GM23338 (cell line): ENCODE measurements at regions not wholly inside any gene's neighbourhood (a gene's known extent, or its start where the extent isn't known, plus 50 kb on each side); places are given as distances from the start of the nearest gene placed in this dataset.

Source experiments
- ATAC-seq: fragments of 200-7000 bp; cut with Tn5 transposase; 3 replicates; pipeline ENCODE4 v1.9.1; 2020
- DNase-seq: peaks from one replicate; pipeline ENCODE4 v3.0.0-alpha.2; 2015; ENCODE audit warnings: low spot score
- H2AFZ ChIP-seq: fragments of 200-600 bp; sonication (generic); 2 replicates; pipeline ENCODE4 v1.8.0; 2016; ENCODE audit warnings: antibody characterized with exemption, mild to moderate bottlenecking, moderate library complexity
- H3F3A ChIP-seq: fragments of 200-600 bp; sonication (generic); replicated peaks from 2 replicates; pipeline ENCODE4 v1.8.0; 2017; ENCODE audit warnings: antibody characterized with exemption, mixed run types, low read depth
- H3K27ac ChIP-seq: fragments of 200-600 bp; sonication (generic); 2 replicates; pipeline ENCODE4 v1.6.1; 2016; ENCODE audit warnings: low read depth
- H3K27me3 ChIP-seq: fragments of 200-600 bp; sonication (generic); 2 replicates; pipeline ENCODE4 v1.8.0; 2016; ENCODE audit warnings: mild to moderate bottlenecking, mixed run types, moderate library complexity; ENCODE audit not compliant: insufficient read depth
- H3K36me3 ChIP-seq: fragments of 200-600 bp; sonication (generic); 2 replicates; pipeline ENCODE4 v1.8.0; 2016; ENCODE audit warnings: mild to moderate bottlenecking; ENCODE audit not compliant: insufficient read depth
- H3K4me1 ChIP-seq: fragments of 200-600 bp; sonication (generic); 2 replicates; pipeline ENCODE4 v1.8.0; 2016; ENCODE audit warnings: mild to moderate bottlenecking, moderate library complexity; ENCODE audit not compliant: insufficient read depth
- H3K4me2 ChIP-seq: fragments of 200-600 bp; sonication (generic); 2 replicates; pipeline ENCODE4 v1.7.1; 2017; ENCODE audit warnings: mixed run types
- H3K4me3 ChIP-seq: fragments of 200-600 bp; sonication (generic); 2 replicates; pipeline ENCODE4 v1.6.1; 2016; ENCODE audit warnings: mixed run types
- H3K79me2 ChIP-seq: fragments of 200-600 bp; sonication (generic); replicated peaks from 2 replicates; pipeline ENCODE4 v1.8.0; 2017; ENCODE audit warnings: mild to moderate bottlenecking; ENCODE audit not compliant: insufficient read depth
- H3K9me2 ChIP-seq: fragments of 200-600 bp; sonication (generic); 2 replicates; pipeline ENCODE4 v1.8.0; 2017; ENCODE audit not compliant: insufficient read depth
- H4K20me1 ChIP-seq: fragments of 200-600 bp; sonication (generic); replicated peaks from 2 replicates; pipeline ENCODE4 v1.8.0; 2017; ENCODE audit warnings: mild to moderate bottlenecking; ENCODE audit not compliant: insufficient read depth
- H3K27ac Mint-ChIP-seq: 2 replicates; pipeline ENCODE4 v1.8.0; 2020; ENCODE audit warnings: inconsistent platforms, mild to moderate bottlenecking, moderate library complexity, mixed read lengths
- H3K27me3 Mint-ChIP-seq: 3 replicates; pipeline ENCODE4 v1.8.0; 2022; ENCODE audit warnings: low read depth, mild to moderate bottlenecking, moderate library complexity, mixed read lengths, inconsistent platforms; ENCODE audit not compliant: insufficient read depth, poor library complexity
- H3K36me3 Mint-ChIP-seq: 3 replicates; pipeline ENCODE4 v1.8.0; 2021; ENCODE audit warnings: low read depth, mild to moderate bottlenecking, inconsistent platforms, moderate library complexity, mixed read lengths
- H3K4me1 Mint-ChIP-seq: 3 replicates; pipeline ENCODE4 v1.8.0; 2020; ENCODE audit warnings: mild to moderate bottlenecking, inconsistent platforms, mixed read lengths
- H3K4me3 Mint-ChIP-seq: 3 replicates; pipeline ENCODE4 v1.8.0; 2021; ENCODE audit warnings: moderate library complexity, mild to moderate bottlenecking, inconsistent platforms, mixed read lengths
- H3K9me3 Mint-ChIP-seq: 3 replicates; pipeline ENCODE4 v1.8.0; 2020; ENCODE audit warnings: moderate library complexity, mild to moderate bottlenecking, inconsistent platforms, mixed read lengths
- CREB1 ChIP-seq: fragments of 250-450 bp; sonication (Bioruptor Pico); IDR thresholded peaks from 2 replicates; pipeline ENCODE4 v1.5.0; 2020; ENCODE audit warnings: low read depth, mild to moderate bottlenecking, moderate library complexity
- EZH2 ChIP-seq: fragments of 200-600 bp; sonication (generic); IDR thresholded peaks from one replicate; pipeline ENCODE4 v1.8.0; 2017; ENCODE audit warnings: antibody characterized with exemption, mild to moderate bottlenecking, low read depth; ENCODE audit not compliant: unreplicated experiment
- NANOG ChIP-seq: IDR thresholded peaks from 2 replicates; pipeline ENCODE4 v1.6.1; 2016; ENCODE audit warnings: antibody characterized with exemption, borderline replicate concordance
- POLR2AphosphoS5 ChIP-seq: IDR thresholded peaks from 2 replicates; pipeline ENCODE4 v1.6.1; 2016; ENCODE audit warnings: antibody characterized with exemption, low read depth
- STAT1 ChIP-seq: IDR thresholded peaks from one replicate; pipeline ENCODE4 v1.6.1; 2016; ENCODE audit warnings: antibody characterized with exemption; ENCODE audit not compliant: unreplicated experiment
- TF ChIP-seq, protein P1 (sequence below): IDR thresholded peaks from 2 replicates; pipeline ENCODE4 v1.6.1; 2016; ENCODE audit warnings: antibody characterized with exemption
- TF ChIP-seq, protein P2 (sequence below): fragments of 250-450 bp; sonication (Bioruptor Pico); IDR thresholded peaks from 2 replicates; pipeline ENCODE4 v1.5.0; 2020; ENCODE audit warnings: mild to moderate bottlenecking, moderate library complexity

DNA sequence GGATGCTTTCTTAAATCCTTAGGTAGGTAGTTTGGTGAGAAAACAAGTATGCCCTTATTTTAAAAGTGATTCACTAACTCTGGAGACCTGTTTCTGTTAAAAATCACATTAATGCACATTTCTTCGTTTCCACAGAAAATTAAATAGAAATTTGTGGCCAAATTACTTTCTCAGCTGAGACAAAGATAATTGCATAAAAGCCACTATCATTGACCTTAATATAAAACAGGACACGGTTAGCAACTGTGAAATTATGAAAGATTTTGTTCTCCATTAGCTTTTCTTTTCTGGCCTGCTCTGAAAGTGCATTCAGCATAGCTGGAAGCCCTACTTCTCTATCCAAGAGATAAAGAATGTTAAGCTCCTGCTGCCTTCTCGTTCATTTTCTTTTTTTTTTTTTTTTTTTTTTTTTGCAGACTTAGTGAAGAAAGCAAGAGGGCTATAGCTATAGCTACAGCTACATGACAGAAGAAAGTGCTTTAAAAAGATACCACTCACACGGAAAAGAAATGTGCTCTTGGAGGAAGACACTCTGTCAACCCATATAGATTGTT, 576.9 kb downstream of the OTOL1 start:
- H3K4me1 ChIP-seq, result no peaks in the 10 kb centered on the region
- H2AFZ ChIP-seq, result no peak overlapping the region; the same call in 1 of the 2 replicates
- Mint-ChIP-seq H3K36me3 (no peaks in the 10 kb centered on the region), H3K27me3 (peaks cover 3% of the 10 kb centered on the region), H3K27ac (no peak overlapping the region), H3K9me3 (no peaks in the 10 kb centered on the region), H3K4me3 (no peak overlapping the region), H3K4me1 (no peaks in the 10 kb centered on the region; the same call in 2 of the 3 replicates)
- no peak for DNase-seq
- no peak overlapping the region for H3K4me3 ChIP-seq
- H3F3A ChIP-seq, result no peaks in the 10 kb centered on the region
- ATAC-seq, result no peak
- no peaks in the 10 kb centered on the region for H3K36me3 ChIP-seq
- H3K9me2 ChIP-seq, result no peaks in the 10 kb centered on the region
- H3K4me2 ChIP-seq, result no peak overlapping the region
- no peak overlapping the region for H3K27ac ChIP-seq
- TF ChIP-seq, protein P1, sequence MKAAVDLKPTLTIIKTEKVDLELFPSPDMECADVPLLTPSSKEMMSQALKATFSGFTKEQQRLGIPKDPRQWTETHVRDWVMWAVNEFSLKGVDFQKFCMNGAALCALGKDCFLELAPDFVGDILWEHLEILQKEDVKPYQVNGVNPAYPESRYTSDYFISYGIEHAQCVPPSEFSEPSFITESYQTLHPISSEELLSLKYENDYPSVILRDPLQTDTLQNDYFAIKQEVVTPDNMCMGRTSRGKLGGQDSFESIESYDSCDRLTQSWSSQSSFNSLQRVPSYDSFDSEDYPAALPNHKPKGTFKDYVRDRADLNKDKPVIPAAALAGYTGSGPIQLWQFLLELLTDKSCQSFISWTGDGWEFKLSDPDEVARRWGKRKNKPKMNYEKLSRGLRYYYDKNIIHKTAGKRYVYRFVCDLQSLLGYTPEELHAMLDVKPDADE, result no peak
- TF ChIP-seq STAT1 (no peak), CREB1 (CRISPR knock-in tag) (no peak), EZH2 (no peak), POLR2AphosphoS5 (no peak), NANOG (no peak)
- TF ChIP-seq, protein P2, sequence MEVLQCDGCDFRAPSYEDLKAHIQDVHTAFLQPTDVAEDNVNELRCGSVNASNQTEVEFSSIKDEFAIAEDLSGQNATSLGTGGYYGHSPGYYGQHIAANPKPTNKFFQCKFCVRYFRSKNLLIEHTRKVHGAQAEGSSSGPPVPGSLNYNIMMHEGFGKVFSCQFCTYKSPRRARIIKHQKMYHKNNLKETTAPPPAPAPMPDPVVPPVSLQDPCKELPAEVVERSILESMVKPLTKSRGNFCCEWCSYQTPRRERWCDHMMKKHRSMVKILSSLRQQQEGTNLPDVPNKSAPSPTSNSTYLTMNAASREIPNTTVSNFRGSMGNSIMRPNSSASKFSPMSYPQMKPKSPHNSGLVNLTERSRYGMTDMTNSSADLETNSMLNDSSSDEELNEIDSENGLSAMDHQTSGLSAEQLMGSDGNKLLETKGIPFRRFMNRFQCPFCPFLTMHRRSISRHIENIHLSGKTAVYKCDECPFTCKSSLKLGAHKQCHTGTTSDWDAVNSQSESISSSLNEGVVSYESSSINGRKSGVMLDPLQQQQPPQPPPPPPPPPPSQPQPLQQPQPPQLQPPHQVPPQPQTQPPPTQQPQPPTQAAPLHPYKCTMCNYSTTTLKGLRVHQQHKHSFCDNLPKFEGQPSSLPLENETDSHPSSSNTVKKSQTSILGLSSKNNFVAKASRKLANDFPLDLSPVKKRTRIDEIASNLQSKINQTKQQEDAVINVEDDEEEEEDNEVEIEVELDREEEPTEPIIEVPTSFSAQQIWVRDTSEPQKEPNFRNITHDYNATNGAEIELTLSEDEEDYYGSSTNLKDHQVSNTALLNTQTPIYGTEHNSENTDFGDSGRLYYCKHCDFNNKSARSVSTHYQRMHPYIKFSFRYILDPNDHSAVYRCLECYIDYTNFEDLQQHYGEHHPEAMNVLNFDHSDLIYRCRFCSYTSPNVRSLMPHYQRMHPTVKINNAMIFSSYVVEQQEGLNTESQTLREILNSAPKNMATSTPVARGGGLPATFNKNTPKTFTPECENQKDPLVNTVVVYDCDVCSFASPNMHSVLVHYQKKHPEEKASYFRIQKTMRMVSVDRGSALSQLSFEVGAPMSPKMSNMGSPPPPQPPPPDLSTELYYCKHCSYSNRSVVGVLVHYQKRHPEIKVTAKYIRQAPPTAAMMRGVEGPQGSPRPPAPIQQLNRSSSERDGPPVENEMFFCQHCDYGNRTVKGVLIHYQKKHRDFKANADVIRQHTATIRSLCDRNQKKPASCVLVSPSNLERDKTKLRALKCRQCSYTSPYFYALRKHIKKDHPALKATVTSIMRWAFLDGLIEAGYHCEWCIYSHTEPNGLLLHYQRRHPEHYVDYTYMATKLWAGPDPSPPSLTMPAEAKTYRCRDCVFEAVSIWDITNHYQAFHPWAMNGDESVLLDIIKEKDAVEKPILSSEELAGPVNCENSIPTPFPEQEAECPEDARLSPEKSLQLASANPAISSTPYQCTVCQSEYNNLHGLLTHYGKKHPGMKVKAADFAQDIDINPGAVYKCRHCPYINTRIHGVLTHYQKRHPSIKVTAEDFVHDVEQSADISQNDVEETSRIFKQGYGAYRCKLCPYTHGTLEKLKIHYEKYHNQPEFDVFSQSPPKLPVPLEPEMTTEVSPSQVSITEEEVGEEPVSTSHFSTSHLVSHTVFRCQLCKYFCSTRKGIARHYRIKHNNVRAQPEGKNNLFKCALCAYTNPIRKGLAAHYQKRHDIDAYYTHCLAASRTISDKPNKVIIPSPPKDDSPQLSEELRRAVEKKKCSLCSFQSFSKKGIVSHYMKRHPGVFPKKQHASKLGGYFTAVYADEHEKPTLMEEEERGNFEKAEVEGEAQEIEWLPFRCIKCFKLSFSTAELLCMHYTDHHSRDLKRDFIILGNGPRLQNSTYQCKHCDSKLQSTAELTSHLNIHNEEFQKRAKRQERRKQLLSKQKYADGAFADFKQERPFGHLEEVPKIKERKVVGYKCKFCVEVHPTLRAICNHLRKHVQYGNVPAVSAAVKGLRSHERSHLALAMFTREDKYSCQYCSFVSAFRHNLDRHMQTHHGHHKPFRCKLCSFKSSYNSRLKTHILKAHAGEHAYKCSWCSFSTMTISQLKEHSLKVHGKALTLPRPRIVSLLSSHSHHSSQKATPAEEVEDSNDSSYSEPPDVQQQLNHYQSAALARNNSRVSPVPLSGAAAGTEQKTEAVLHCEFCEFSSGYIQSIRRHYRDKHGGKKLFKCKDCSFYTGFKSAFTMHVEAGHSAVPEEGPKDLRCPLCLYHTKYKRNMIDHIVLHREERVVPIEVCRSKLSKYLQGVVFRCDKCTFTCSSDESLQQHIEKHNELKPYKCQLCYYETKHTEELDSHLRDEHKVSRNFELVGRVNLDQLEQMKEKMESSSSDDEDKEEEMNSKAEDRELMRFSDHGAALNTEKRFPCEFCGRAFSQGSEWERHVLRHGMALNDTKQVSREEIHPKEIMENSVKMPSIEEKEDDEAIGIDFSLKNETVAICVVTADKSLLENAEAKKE (CRISPR knock-in tag), result no peak
- H4K20me1 ChIP-seq, result no peaks in the 10 kb centered on the region
- no peaks in the 10 kb centered on the region for H3K27me3 ChIP-seq
- no peaks in the 10 kb centered on the region for H3K79me2 ChIP-seq
